H54 (cell line): ENCODE measurements at regions not wholly inside any gene's neighbourhood (a gene's known extent, or its start where the extent isn't known, plus 50 kb on each side); places are given as distances from the start of the nearest gene placed in this dataset.
A peak's percentile ranks its signal among the peaks of the same experiment; 100 is the strongest.
"Not testable (repeated sequence)": the region's sequence is repeated elsewhere in the genome, so short reads cannot be mapped to it uniquely, and the experiment has no call there.

ENCODE experiments used
- DNase-seq: peaks from one replicate; pipeline ENCODE4 v3.0.0; 2011; ENCODE audit warnings: low spot score, mixed read lengths; ENCODE audit not compliant: insufficient read length
- FAIRE-seq: peaks from 3 replicates; lab custom pipeline; 2011; peaks lifted over from hg19 to GRCh38; lab: Jason Lieb, UNC
- POLR2A ChIP-seq: IDR thresholded peaks from 2 replicates; pipeline ENCODE4 v1.6.1; 2011; ENCODE audit warnings: low read depth, mild to moderate bottlenecking, low read length

DNA sequence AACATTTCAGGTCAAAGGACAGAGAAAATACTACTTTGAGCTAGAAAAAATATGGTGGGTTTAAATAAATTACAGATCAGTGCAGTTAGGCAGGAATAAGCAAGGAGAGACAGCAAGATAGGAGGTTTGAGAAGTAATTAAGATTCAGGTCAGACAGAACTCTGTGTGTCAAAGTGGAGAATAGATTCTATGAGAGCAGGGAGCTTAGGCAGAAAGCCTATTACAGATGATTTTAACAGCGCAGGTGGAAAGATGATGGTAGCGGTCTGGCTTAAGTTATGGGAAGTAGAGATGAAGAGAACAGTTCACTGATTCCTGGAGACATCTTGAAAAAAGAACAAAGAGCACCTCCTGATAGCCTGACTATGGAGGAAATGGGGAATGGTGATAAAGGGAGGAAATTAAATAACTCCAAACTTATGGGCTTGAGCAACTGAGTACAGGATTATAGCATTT is 106.0 kb downstream of the APIP start:
- no peak for TF ChIP-seq POLR2A
- FAIRE-seq (no peak), DNase-seq (no peak)

- DNase-seq (no peak), FAIRE-seq (peak; percentile 45)
- no peak for TF ChIP-seq POLR2A
These were observed 106.7 kb downstream of the APIP start for GRCh38 chr11:34809191-34810106.

DNA sequence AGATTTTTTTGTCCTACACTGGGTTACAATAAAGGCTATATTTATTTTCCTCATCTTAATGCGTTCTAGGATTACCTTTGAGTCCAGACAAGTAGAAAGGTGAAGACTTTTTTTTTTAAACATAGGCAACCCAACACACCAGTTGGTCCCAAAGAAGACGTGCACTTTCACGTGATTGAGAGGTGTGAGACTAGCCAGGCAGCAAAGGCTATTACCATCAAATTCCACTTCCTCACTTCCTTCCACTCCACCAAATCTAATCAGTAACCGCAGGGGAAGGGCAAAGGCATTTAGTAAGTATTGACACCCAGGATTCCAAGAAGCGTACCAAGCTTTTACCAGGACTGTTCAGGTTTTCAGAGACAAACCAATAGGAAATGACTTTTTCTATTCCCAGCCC is 109.3 kb downstream of the APIP start:
- TF ChIP-seq POLR2A, result no peak

DNA sequence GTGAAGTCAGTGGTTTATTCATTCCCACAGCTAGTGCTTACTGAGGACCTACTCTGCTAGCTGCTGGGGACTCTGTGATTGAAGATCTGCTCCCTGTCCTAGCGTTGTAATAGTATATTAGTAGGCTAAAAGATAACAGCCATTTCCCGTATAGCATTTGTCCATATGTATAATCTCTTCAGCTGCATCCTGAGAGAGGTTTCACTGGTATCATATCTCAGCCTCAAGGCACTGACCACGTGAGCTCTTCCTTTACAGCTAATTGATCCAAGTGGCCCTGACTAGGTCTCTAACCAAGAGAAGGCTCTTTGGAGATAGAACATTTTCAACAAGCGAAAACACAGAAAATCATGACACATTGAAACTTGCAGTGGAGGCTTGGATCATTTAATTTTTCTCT is 110.2 kb downstream of the APIP start:
- FAIRE-seq (no peak), DNase-seq (no peak)
- TF ChIP-seq POLR2A, result no peak

More for the DNA sequence above, 109.3 kb downstream of the APIP start:
- no peak for DNase-seq
- no peak for FAIRE-seq

DNA sequence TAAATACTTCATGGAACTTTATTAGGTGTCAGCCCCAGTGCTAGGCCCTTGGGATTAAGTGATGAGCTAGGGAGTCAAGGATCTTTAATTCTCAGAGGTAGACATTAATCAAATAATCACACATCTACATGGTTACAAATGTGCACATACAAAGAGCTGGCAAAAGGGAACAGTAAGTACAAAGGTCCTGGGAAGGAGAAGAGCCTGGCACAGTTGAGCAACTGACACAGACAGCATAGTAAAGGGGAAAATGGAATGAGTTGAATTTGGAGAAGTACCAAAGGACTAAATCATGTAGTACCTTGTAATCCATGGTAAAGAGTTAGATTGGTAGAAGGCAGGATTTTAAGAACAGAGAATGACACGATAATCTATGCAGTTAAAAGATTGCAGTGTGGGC is 116.3 kb downstream of the APIP start:
- no peak for DNase-seq
- no peak for TF ChIP-seq POLR2A
- FAIRE-seq, result no peak

DNA sequence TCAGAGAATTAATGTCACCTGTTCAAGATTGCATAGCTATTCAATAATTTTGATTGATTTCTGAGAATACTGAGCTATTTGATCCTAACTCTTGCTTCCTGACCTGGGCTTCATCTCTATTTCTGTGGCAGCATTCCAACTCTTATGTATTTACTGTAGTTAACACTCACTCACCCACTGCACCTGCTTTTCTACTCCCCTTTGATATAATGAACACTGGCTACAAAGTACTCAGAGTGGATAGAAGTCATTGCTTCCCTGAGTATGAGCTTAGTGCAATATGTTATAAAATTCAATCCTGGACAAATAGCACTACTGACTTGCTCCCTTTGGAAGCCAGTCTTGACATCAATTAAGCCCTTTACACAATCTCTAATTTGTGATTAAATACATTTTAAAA is 117.2 kb downstream of the APIP start:
- DNase-seq (no peak), FAIRE-seq (no peak)
- no peak for TF ChIP-seq POLR2A

GRCh38 chr11:34797497-34797896 is 118.7 kb downstream of the APIP start:
- FAIRE-seq, DNase-seq: not testable (repeated sequence)

DNA sequence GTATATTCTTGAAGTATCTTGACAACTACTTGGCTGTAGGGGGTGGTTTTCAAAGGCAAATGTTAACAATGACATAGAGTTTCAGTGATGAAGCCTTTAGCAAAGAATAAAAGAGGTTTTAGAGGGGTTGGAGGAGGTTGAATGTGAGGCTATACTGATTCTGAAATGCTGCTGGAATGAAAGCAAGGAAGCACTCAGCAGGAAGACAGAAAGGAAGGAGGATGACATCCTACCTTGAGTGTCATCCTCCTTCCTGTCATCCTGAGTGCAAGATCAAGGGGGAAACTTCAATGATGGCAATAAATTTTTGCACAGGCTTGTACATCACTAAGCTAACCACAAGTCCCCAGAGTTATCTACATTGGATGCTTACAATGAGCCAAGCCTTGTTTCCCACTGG is 120.5 kb downstream of the APIP start:
- no peak for FAIRE-seq
- DNase-seq, result no peak
- no peak for TF ChIP-seq POLR2A

GRCh38 chr11:34794696-34795095 is 121.5 kb downstream of the APIP start:
- TF ChIP-seq POLR2A, result no peak
- no peak for FAIRE-seq
- no peak for DNase-seq

DNA sequence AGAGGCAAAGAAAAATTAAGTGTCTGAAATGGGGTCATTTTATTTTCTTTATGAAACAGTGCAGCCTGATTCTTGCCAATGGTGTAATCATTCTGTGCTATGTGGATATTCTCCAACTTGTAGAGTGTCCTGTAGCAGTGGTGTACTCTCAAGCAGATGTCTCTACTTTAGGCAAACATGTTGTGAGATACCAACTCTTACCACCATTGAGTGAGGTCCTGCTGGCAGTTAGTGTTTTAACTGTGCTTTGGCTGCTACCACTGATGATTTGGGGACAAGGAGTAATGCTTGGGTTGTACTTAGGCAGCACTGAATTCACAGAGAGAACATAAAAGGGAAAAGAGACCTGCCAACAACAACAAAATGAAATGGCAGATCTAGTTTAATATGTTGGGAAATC is 122.5 kb downstream of the APIP start:
- FAIRE-seq (no peak), DNase-seq (no peak)
- no peak for TF ChIP-seq POLR2A

GRCh38 chr11:34792814-34793258 is 123.3 kb downstream of the APIP start:
- TF ChIP-seq POLR2A, result no peak
- FAIRE-seq (no peak), DNase-seq (no peak)

GRCh38 chr11:34791780-34792542 is 124.2 kb downstream of the APIP start:
- DNase-seq, result no peak
- no peak for FAIRE-seq

DNA sequence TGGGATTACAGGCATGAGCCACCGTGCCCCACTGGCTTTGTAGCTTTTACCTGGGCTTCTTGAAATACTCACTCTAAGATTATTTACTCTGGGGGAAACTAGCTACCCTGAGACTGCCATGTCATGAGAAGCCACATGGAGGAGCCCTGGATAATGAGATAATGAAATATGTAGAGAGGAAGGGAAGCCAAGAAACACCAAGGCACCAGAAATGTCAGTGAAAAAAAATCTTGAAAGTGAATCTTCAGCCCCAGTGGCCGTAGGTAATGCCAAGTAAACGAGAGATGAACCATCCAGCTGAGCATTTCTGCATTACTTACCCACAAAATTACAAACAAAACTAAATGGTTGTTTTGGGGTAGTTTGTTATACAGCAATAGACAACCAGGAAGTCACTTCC is 125.6 kb downstream of the APIP start:
- DNase-seq (no peak), FAIRE-seq (no peak)
- TF ChIP-seq POLR2A, result no peak

More at GRCh38 chr11:34791780-34792542, 124.2 kb downstream of the APIP start:
- TF ChIP-seq POLR2A, result no peak

GRCh38 chr11:34789196-34789834 is 126.9 kb downstream of the APIP start:
- no peak for FAIRE-seq

More at GRCh38 chr11:34789196-34789834, 126.9 kb downstream of the APIP start:
- no peak for DNase-seq
- TF ChIP-seq POLR2A, result no peak
